Loucy (cell line): ENCODE measurements at regions not wholly inside any gene's neighbourhood (a gene's known extent, or its start where the extent isn't known, plus 50 kb on each side); places are given as distances from the start of the nearest gene placed in this dataset.
"Not testable (repeated sequence)": the region's sequence is repeated elsewhere in the genome, so short reads cannot be mapped to it uniquely, and the experiment has no call there.

Experiments used
- H2AFZ ChIP-seq: fragments of 200-600 bp; sonication (generic); 2 replicates; pipeline ENCODE4 v1.6.0; 2016; ENCODE audit warnings: antibody characterized with exemption, mild to moderate bottlenecking, low read length, moderate library complexity
- H3F3A ChIP-seq: fragments of 200-600 bp; 2 replicates; pipeline ENCODE4 v1.6.0; 2016; ENCODE audit warnings: antibody characterized with exemption, low read depth, mild to moderate bottlenecking
- H3K27me3 ChIP-seq: fragments of 200-600 bp; sonication (generic); 2 replicates; pipeline ENCODE4 v1.6.1; 2014; ENCODE audit warnings: low read length, mild to moderate bottlenecking; ENCODE audit not compliant: insufficient read depth, poor library complexity, severe bottlenecking
- H3K36me3 ChIP-seq: fragments of 200-600 bp; sonication (generic); 2 replicates; pipeline ENCODE4 v1.6.1; 2016; ENCODE audit warnings: low read length; ENCODE audit not compliant: insufficient read depth
- H3K4me1 ChIP-seq: fragments of 200-600 bp; sonication (generic); 2 replicates; pipeline ENCODE4 v1.5.1; 2014; ENCODE audit warnings: low read length, mild to moderate bottlenecking; ENCODE audit not compliant: insufficient read depth, poor library complexity, severe bottlenecking
- H3K4me2 ChIP-seq: fragments of 200-600 bp; sonication (generic); 2 replicates; pipeline ENCODE4 v1.6.0; 2014; ENCODE audit warnings: antibody characterized with exemption, low read length, low read depth, mild to moderate bottlenecking; ENCODE audit not compliant: poor library complexity, severe bottlenecking
- H3K4me3 ChIP-seq: fragments of 200-600 bp; sonication (generic); 2 replicates; pipeline ENCODE4 v1.5.1; 2014; ENCODE audit warnings: low read length, mild to moderate bottlenecking, mixed read lengths; ENCODE audit not compliant: poor library complexity, severe bottlenecking
- H3K79me2 ChIP-seq: fragments of 200-600 bp; sonication (generic); 2 replicates; pipeline ENCODE4 v1.6.1; 2014; ENCODE audit warnings: low read length; ENCODE audit not compliant: insufficient read depth
- H3K9ac ChIP-seq: fragments of 200-600 bp; sonication (generic); 2 replicates; pipeline ENCODE4 v1.6.0; 2014; ENCODE audit warnings: mild to moderate bottlenecking, low read depth, low read length, moderate library complexity; ENCODE audit not compliant: poor library complexity, severe bottlenecking
- H3K9me2 ChIP-seq: fragments of 200-600 bp; sonication (generic); replicated peaks from 2 replicates; pipeline ENCODE4 v1.6.1; 2016; ENCODE audit warnings: low read depth, low read length, mixed read lengths
- H3K9me3 ChIP-seq: fragments of 200-600 bp; sonication (generic); 2 replicates; pipeline ENCODE4 v1.6.1; 2014; ENCODE audit warnings: mild to moderate bottlenecking, antibody characterized with exemption, low read length, low read depth; ENCODE audit not compliant: insufficient read depth
- H4K20me1 ChIP-seq: fragments of 200-600 bp; sonication (generic); 2 replicates; pipeline ENCODE4 v1.6.0; 2014; ENCODE audit warnings: antibody characterized with exemption, low read length, mild to moderate bottlenecking; ENCODE audit not compliant: insufficient read depth, poor library complexity, severe bottlenecking
- CTCF ChIP-seq: fragments of 200-600 bp; sonication (generic); conservative IDR thresholded peaks from 2 replicates; pipeline ENCODE4 v1.5.1; 2014; ENCODE audit warnings: mild to moderate bottlenecking, antibody characterized with exemption, low read length
- EZH2phosphoT487 ChIP-seq: fragments of 200-600 bp; IDR thresholded peaks from 2 replicates; pipeline ENCODE4 v1.6.1; 2018; ENCODE audit warnings: antibody characterized with exemption, mild to moderate bottlenecking, moderate library complexity, borderline replicate concordance

DNA sequence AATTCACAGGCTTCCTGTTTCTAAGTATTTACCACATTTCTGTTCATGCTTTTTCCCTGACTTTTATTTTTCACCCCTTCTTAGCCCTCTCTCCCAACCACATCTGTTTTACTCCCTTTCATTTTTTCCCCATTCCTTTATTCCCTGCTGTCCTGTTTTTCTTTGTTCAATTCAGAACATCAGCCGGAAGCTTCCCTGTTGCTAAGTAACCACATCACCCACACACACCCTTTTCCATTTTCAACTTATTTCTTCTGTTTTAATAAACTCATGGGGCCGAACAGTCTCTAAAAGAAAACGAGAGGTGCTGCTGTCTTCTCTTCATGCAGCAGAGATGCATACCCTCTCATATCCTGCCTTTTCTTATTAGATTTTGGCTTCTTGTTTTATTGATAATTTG, 53.5 kb upstream of the CEP85L start:
- Histone ChIP-seq H3K4me1 (peaks cover 73% of the 10 kb centered on the region), H3K36me3 (peaks cover 5% of the 10 kb centered on the region; the same call in 1 of the 2 replicates), H3K4me3 (peak overlapping the region; percentile 74), H3K79me2 (peaks cover 91% of the 10 kb centered on the region), H3F3A (peaks cover 4% of the 10 kb centered on the region; the same call in 1 of the 2 replicates), H4K20me1 (peaks cover 25% of the 10 kb centered on the region), H3K27me3 (no peaks in the 10 kb centered on the region), H3K9me3 (no peaks in the 10 kb centered on the region), H3K9ac (peak overlapping the region; percentile 96), H2AFZ (no peak overlapping the region), H3K4me2 (peak overlapping the region; percentile 98), H3K9me2 (no peaks in the 10 kb centered on the region)
- TF ChIP-seq CTCF (no peak), EZH2phosphoT487 (no peak)

DNA sequence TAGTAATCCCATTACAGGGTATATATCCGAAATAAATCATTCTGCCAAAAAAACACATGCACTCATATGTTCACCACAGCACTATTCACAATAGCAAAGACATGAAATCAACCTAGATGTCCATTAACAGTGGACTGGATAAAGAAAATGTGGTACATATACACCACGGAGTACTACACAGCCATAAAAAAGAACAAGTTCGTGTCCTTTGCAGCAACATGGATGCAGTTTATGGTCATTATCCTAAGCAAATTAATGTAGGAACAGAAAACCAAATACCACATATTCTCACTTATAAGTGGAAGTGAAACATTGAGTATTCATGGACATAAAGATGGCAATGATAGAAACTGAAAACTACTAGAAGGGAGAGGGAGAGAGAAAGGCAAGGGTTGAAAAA, 49.9 kb upstream of the CEP85L start:
- H3K4me3 ChIP-seq, H3F3A ChIP-seq, H3K9me3 ChIP-seq, H2AFZ ChIP-seq, H3K4me2 ChIP-seq, H4K20me1 ChIP-seq, H3K36me3 ChIP-seq, H3K9me2 ChIP-seq, H3K9ac ChIP-seq, H3K27me3 ChIP-seq: not testable (repeated sequence)
- peaks cover 94% of the 10 kb centered on the region for H3K79me2 ChIP-seq
- peaks cover 52% of the 10 kb centered on the region for H3K4me1 ChIP-seq
